Osteocyte (in vitro differentiated cells): ENCODE measurements at regions not wholly inside any gene's neighbourhood (a gene's known extent, or its start where the extent isn't known, plus 50 kb on each side); places are given as distances from the start of the nearest gene placed in this dataset.

Experiments
- DNase-seq: peaks from one replicate; pipeline ENCODE4 v3.0.0; 2021; ENCODE audit warnings: mixed read lengths; ENCODE audit not compliant: unreplicated experiment; ENCODE audit errors: extremely low spot score
- H3K27ac Mint-ChIP-seq: one replicate; pipeline ENCODE4 v1.8.0; 2021; ENCODE audit warnings: mild to moderate bottlenecking, mixed read lengths; ENCODE audit not compliant: unreplicated experiment
- H3K27me3 Mint-ChIP-seq: one replicate; pipeline ENCODE4 v1.8.0; 2021; ENCODE audit warnings: mixed read lengths; ENCODE audit not compliant: unreplicated experiment
- H3K36me3 Mint-ChIP-seq: one replicate; pipeline ENCODE4 v1.8.0; 2021; ENCODE audit warnings: mixed read lengths; ENCODE audit not compliant: unreplicated experiment
- H3K4me1 Mint-ChIP-seq: one replicate; pipeline ENCODE4 v1.8.0; 2021; ENCODE audit warnings: mixed read lengths; ENCODE audit not compliant: unreplicated experiment
- H3K4me3 Mint-ChIP-seq: one replicate; pipeline ENCODE4 v1.8.0; 2021; ENCODE audit warnings: mild to moderate bottlenecking, moderate library complexity, mixed read lengths; ENCODE audit not compliant: unreplicated experiment
- H3K9me3 Mint-ChIP-seq: one replicate; pipeline ENCODE4 v1.8.0; 2021; ENCODE audit warnings: mixed read lengths; ENCODE audit not compliant: unreplicated experiment
- TF ChIP-seq, protein P1 (sequence below): fragments of 200-600 bp; sonication (generic); IDR thresholded peaks from 2 replicates; pipeline ENCODE4 v1.5.0; 2021; ENCODE audit warnings: antibody characterized with exemption, mild to moderate bottlenecking, moderate library complexity

GRCh38 chr1:34639701-34640100, 115.1 kb upstream of the GJB5 start:
- Mint-ChIP-seq H3K27ac (no peak overlapping the region), H3K36me3 (no peaks in the 10 kb centered on the region), H3K4me1 (no peaks in the 10 kb centered on the region), H3K4me3 (no peak overlapping the region), H3K9me3 (no peaks in the 10 kb centered on the region), H3K27me3 (no peaks in the 10 kb centered on the region)
- TF ChIP-seq, protein P1, sequence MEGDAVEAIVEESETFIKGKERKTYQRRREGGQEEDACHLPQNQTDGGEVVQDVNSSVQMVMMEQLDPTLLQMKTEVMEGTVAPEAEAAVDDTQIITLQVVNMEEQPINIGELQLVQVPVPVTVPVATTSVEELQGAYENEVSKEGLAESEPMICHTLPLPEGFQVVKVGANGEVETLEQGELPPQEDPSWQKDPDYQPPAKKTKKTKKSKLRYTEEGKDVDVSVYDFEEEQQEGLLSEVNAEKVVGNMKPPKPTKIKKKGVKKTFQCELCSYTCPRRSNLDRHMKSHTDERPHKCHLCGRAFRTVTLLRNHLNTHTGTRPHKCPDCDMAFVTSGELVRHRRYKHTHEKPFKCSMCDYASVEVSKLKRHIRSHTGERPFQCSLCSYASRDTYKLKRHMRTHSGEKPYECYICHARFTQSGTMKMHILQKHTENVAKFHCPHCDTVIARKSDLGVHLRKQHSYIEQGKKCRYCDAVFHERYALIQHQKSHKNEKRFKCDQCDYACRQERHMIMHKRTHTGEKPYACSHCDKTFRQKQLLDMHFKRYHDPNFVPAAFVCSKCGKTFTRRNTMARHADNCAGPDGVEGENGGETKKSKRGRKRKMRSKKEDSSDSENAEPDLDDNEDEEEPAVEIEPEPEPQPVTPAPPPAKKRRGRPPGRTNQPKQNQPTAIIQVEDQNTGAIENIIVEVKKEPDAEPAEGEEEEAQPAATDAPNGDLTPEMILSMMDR: no peak
- no peak for DNase-seq

DNA sequence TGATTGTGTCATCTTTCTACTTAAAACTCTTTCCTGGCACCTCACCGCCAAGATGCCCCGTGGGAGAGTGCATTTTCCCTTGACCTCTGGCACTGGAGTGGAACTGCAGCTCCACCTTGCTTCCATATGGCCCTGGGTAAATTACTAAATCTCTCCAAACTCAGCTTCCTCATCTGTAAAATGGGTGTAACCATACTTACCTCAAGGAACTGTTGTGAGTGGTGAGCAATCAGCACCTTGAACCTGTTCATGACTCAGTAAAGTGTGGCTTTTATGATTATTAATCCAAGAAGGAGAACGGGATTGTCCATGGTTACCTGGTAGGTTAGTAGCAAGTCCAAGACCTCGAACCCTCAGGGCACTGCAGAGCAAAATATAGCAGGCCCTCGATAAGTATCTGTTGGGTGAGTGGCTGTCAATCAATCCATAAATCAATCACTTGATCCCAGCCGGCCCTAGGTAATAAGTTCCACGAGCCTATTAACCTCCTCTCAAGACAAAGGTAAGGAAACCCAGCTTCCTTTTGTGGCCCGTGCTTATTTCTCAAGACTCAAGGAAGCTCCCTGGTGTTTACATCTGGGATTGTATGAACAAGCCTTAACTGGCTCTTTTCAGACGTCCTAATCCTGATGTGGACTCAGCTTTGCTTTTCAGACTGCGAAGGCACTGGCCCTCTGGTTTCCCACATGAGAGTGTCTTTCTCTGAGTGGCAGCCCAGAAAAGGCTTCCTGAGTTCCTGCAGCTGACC, 114.0 kb upstream of the GJB5 start:
- no peak for DNase-seq
- Mint-ChIP-seq H3K36me3 (no peaks in the 10 kb centered on the region), H3K4me1 (no peaks in the 10 kb centered on the region), H3K27ac (no peak overlapping the region), H3K27me3 (no peaks in the 10 kb centered on the region), H3K9me3 (no peaks in the 10 kb centered on the region), H3K4me3 (no peak overlapping the region)
- TF ChIP-seq, protein P1: no peak

- no peaks in the 10 kb centered on the region for H3K9me3 Mint-ChIP-seq
- DNase-seq: no peak
- TF ChIP-seq, protein P1: no peak
- no peaks in the 10 kb centered on the region for H3K27me3 Mint-ChIP-seq
- H3K4me3 Mint-ChIP-seq: no peak overlapping the region
- H3K27ac Mint-ChIP-seq: no peak overlapping the region
- H3K36me3 Mint-ChIP-seq: no peaks in the 10 kb centered on the region
- H3K4me1 Mint-ChIP-seq: no peaks in the 10 kb centered on the region
These were observed 112.2 kb upstream of the GJB5 start for GRCh38 chr1:34642679-34643078.

DNA sequence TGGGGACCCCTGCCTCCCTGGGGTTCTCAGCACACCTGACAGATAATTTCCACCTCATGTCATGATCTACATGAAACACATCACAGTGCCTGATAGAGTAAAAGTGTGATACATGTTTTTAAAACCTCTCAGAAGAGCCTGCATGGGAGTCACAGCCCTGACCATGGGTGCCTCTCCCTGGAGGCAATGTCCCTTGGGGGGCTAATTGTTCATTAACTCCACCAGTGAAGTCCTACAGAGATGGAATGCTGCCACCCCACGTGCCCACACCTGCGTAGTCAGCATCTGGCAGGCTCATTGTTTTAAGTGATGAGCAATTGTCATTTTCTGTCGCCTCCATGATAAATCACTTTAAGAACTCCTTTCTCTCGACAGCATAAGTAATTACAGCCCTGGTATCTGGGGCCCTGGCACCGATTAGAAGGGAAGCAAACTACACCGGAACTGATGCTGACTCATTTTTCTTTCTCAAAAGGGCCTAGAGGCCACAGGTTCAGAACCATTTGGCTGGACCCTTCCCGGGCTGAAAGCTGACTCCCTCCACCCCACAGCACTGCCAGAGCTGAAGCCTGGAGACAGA, 109.6 kb upstream of the GJB5 start:
- Mint-ChIP-seq H3K9me3 (no peaks in the 10 kb centered on the region), H3K27me3 (peaks cover 2% of the 10 kb centered on the region), H3K36me3 (no peaks in the 10 kb centered on the region), H3K4me1 (no peaks in the 10 kb centered on the region), H3K27ac (no peak overlapping the region), H3K4me3 (no peak overlapping the region)
- TF ChIP-seq, protein P1: no peak
- DNase-seq: no peak

- H3K36me3 Mint-ChIP-seq: no peaks in the 10 kb centered on the region
- H3K27ac Mint-ChIP-seq: no peak overlapping the region
- H3K4me3 Mint-ChIP-seq: no peak overlapping the region
- no peak for DNase-seq
- peaks cover 2% of the 10 kb centered on the region for H3K27me3 Mint-ChIP-seq
- H3K4me1 Mint-ChIP-seq: no peaks in the 10 kb centered on the region
- no peaks in the 10 kb centered on the region for H3K9me3 Mint-ChIP-seq
- TF ChIP-seq, protein P1: no peak
These were observed 108.9 kb upstream of the GJB5 start for GRCh38 chr1:34645919-34646318.
